ENCODE measurements at regions not wholly inside any gene's neighbourhood (a gene's known extent, or its start where the extent isn't known, plus 50 kb on each side); places are given as distances from the start of the nearest gene placed in this dataset.

DNA sequence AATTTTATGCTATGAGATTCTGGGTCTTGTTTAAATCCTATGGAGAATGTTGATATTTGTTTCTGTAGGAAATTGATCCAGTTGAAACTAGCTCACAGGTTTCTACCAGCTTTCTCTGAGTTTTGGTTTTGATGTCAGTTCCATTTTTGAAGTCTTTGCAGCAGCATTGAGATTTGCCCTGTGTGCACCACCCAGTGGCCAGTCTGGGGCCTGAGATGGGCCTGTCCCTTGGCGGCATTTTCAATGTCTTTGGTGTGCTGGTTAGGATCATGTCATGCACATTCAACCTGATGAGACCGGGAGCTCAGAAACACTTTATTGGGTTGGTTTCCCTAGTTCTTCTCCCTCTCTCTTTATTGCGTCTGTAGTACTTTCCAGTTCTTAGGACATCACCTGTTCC is 395.2 kb upstream of the MAP3K7 start:
- no peaks in the 10 kb centered on the region for H3K36me3 ChIP-seq (ENCODE audit: control insufficient read depth in 4 of 4, insufficient read depth in 4 of 4, low read length in 4 of 4)
- DNase-seq (no peak), ATAC-seq (ENCODE audit: insufficient read depth, low FRiP score) (no peak)
- TF ChIP-seq, protein P1, sequence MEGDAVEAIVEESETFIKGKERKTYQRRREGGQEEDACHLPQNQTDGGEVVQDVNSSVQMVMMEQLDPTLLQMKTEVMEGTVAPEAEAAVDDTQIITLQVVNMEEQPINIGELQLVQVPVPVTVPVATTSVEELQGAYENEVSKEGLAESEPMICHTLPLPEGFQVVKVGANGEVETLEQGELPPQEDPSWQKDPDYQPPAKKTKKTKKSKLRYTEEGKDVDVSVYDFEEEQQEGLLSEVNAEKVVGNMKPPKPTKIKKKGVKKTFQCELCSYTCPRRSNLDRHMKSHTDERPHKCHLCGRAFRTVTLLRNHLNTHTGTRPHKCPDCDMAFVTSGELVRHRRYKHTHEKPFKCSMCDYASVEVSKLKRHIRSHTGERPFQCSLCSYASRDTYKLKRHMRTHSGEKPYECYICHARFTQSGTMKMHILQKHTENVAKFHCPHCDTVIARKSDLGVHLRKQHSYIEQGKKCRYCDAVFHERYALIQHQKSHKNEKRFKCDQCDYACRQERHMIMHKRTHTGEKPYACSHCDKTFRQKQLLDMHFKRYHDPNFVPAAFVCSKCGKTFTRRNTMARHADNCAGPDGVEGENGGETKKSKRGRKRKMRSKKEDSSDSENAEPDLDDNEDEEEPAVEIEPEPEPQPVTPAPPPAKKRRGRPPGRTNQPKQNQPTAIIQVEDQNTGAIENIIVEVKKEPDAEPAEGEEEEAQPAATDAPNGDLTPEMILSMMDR (IDR thresholded peaks at IDR 0.05; ENCODE audit: control extremely low read depth, extremely low read depth) = no peak
- no peaks in the 10 kb centered on the region for H3K27me3 ChIP-seq (ENCODE audit: control insufficient read depth in 3 of 3, insufficient read depth in 3 of 3, low read length in 2 of 3)
- no peak overlapping the region for H3K4me3 ChIP-seq
- H3K9me3 ChIP-seq (ENCODE audit: control insufficient read depth in 4 of 4, insufficient read depth in 3 of 4, low read length in 3 of 4) = peaks cover 0 to 3% (median 0%) of the 10 kb centered on the region in 4 donors
- no peaks in the 10 kb centered on the region for H3K4me1 ChIP-seq (ENCODE audit: control insufficient read depth in 5 of 5, insufficient read depth in 5 of 5, low read length in 5 of 5)
- H3K27ac ChIP-seq (ENCODE audit: low read depth in 1 of 2, low read length in 1 of 2) = no peak overlapping the region
- no peak overlapping the region for H3K9ac ChIP-seq (ENCODE audit: insufficient read depth in 1 of 2, low read length in 2 of 2)
- 93 to 95% methylated on average over 3 of the region's 3 CpGs for WGBS, 2 donors

DNA sequence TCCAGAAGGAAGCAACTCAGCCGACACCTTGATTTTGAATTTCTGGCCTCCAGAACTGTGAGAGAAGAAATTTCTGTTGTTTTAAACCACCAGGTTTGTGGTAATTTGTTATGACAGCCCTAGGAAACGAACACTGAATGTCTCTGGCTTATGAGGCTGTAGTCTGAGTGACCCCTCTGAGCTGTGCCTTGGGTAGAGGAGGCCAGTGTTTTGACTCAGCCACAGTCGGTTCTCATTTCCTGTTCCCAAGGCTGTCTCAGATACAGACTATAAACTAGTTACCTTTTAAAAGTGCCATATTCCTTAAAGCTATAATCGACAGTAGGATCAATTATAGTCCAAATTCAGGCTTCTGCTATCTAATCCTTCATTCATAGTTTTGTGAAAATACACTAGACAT is 391.2 kb upstream of the MAP3K7 start:
- Histone ChIP-seq H3K36me3 (ENCODE audit: control insufficient read depth in 4 of 4, insufficient read depth in 4 of 4, low read length in 4 of 4) (no peaks in the 10 kb centered on the region), H3K4me3 (no peak overlapping the region), H3K9ac (ENCODE audit: insufficient read depth in 1 of 2, low read length in 2 of 2) (no peak overlapping the region), H3K27ac (ENCODE audit: low read depth in 1 of 2, low read length in 1 of 2) (no peak overlapping the region), H3K9me3 (ENCODE audit: control insufficient read depth in 4 of 4, insufficient read depth in 3 of 4, low read length in 3 of 4) (peaks cover 0 to 3% (median 0%) of the 10 kb centered on the region in 4 donors), H3K27me3 (ENCODE audit: control insufficient read depth in 3 of 3, insufficient read depth in 3 of 3, low read length in 2 of 3) (no peaks in the 10 kb centered on the region), H3K4me1 (ENCODE audit: control insufficient read depth in 5 of 5, insufficient read depth in 5 of 5, low read length in 5 of 5) (no peaks in the 10 kb centered on the region)
- whole genome bisulfite sequencing, 2 donors = 53 to 55% methylated on average over 4 of the region's 4 CpGs
- no peak for DNase-seq
- no peak for ATAC-seq (ENCODE audit: insufficient read depth, low FRiP score)
- TF ChIP-seq, protein P1 (IDR thresholded peaks at IDR 0.05; ENCODE audit: control extremely low read depth, extremely low read depth) = no peak

DNA sequence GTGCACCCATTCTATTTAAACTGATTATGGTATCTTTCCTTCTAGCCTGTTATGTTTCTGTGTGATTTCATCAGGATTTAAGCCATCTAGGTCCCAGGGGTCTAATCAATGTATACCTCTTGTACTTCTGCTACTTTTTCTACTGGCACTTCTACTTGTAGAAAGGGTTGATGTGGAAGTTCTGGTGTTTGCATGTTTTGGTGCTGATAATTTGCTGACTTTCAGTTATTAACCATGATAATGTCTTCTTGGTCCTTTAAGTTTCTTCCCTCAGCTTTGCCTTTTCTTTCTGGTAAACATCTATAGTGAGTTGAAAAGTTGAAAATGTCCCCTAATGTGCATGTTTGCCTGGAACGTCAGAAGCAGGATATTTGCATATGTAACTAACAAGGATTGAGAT is 390.6 kb upstream of the MAP3K7 start:
- H3K4me3 ChIP-seq = no peak overlapping the region
- DNase-seq (no peak), ATAC-seq (ENCODE audit: insufficient read depth, low FRiP score) (no peak)
- H3K36me3 ChIP-seq (ENCODE audit: control insufficient read depth in 4 of 4, insufficient read depth in 4 of 4, low read length in 4 of 4) = no peaks in the 10 kb centered on the region
- no peak overlapping the region for H3K9ac ChIP-seq (ENCODE audit: insufficient read depth in 1 of 2, low read length in 2 of 2)
- TF ChIP-seq, protein P1 (IDR thresholded peaks at IDR 0.05; ENCODE audit: control extremely low read depth, extremely low read depth) = no peak
- no peaks in the 10 kb centered on the region for H3K27me3 ChIP-seq (ENCODE audit: control insufficient read depth in 3 of 3, insufficient read depth in 3 of 3, low read length in 2 of 3)
- WGBS, 2 donors = 54 to 60% methylated on average over 1 of the region's 1 CpG
- H3K9me3 ChIP-seq (ENCODE audit: control insufficient read depth in 4 of 4, insufficient read depth in 3 of 4, low read length in 3 of 4) = peaks cover 0 to under 1% (median 0%) of the 10 kb centered on the region in 4 donors
- no peaks in the 10 kb centered on the region for H3K4me1 ChIP-seq (ENCODE audit: control insufficient read depth in 5 of 5, insufficient read depth in 5 of 5, low read length in 5 of 5)
- H3K27ac ChIP-seq (ENCODE audit: low read depth in 1 of 2, low read length in 1 of 2) = no peak overlapping the region

DNA sequence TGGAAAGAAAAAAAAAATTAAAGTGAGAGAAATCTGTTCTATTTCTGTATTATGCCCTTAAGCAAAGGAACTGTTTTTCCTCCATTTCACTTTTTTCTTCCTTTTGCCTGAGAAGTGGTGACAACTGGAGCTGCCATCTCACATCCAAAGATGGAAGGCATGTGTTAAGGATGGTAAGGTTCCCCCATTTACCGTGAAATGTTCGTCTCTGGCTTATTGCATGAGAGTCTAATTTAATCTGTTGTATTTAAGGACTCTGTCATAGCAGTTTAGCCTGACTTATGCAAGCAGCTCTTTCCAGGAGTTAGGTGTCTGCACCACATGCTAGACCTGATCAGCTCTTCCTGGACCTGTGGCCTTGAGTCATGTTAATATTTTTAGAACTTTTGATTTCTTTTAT is 389.5 kb upstream of the MAP3K7 start:
- Histone ChIP-seq H3K9me3 (ENCODE audit: control insufficient read depth in 4 of 4, insufficient read depth in 3 of 4, low read length in 3 of 4) (no peaks in the 10 kb centered on the region), H3K9ac (ENCODE audit: insufficient read depth in 1 of 2, low read length in 2 of 2) (no peak overlapping the region), H3K27me3 (ENCODE audit: control insufficient read depth in 3 of 3, insufficient read depth in 3 of 3, low read length in 2 of 3) (no peaks in the 10 kb centered on the region), H3K4me1 (ENCODE audit: control insufficient read depth in 5 of 5, insufficient read depth in 5 of 5, low read length in 5 of 5) (no peaks in the 10 kb centered on the region), H3K4me3 (no peak overlapping the region), H3K36me3 (ENCODE audit: control insufficient read depth in 4 of 4, insufficient read depth in 4 of 4, low read length in 4 of 4) (no peaks in the 10 kb centered on the region), H3K27ac (ENCODE audit: low read depth in 1 of 2, low read length in 1 of 2) (no peak overlapping the region)
- no peak for DNase-seq
- WGBS, 2 donors = 91 to 94% methylated on average over 2 of the region's 2 CpGs
- TF ChIP-seq, protein P1 (IDR thresholded peaks at IDR 0.05; ENCODE audit: control extremely low read depth, extremely low read depth) = no peak
- no peak for ATAC-seq (ENCODE audit: insufficient read depth, low FRiP score)

All from lung (tissue), 11 donors.